Muscle layer of duodenum (tissue), 2 donors: ENCODE measurements at regions not wholly inside any gene's neighbourhood (a gene's known extent, or its start where the extent isn't known, plus 50 kb on each side); places are given as distances from the start of the nearest gene placed in this dataset.
"Not testable (repeated sequence)": the region's sequence is repeated elsewhere in the genome, so short reads cannot be mapped to it uniquely, and the experiment has no call there.

Source experiments
- H3K27ac ChIP-seq: one replicate; pipeline ENCODE4 v1.7.0; 2013; ENCODE audit warnings: mild to moderate bottlenecking, low read length
- H3K27me3 ChIP-seq: one replicate; pipeline ENCODE4 v1.7.0; 2013; ENCODE audit warnings: low read depth, mild to moderate bottlenecking, control low read depth, low read length
- H3K36me3 ChIP-seq, 2 donors: one replicate each; pipeline ENCODE4 v1.7.0; 2013; ENCODE audit warnings: low read length in 2 of 2, control low read depth in 1 of 2, mild to moderate bottlenecking in 1 of 2; ENCODE audit not compliant: insufficient read depth in 2 of 2, control insufficient read depth in 1 of 2
- H3K4me1 ChIP-seq, 2 donors: one replicate each; pipeline ENCODE4 v1.7.0; 2013; ENCODE audit warnings: low read length in 2 of 2, mild to moderate bottlenecking in 2 of 2, control low read depth in 1 of 2, moderate library complexity in 1 of 2; ENCODE audit not compliant: insufficient read depth in 2 of 2, control insufficient read depth in 1 of 2
- H3K4me3 ChIP-seq, 2 donors: one replicate each; pipeline ENCODE4 v1.7.0; 2013; ENCODE audit warnings: low read length in 2 of 2, low read depth in 1 of 2, mild to moderate bottlenecking in 1 of 2
- H3K9me3 ChIP-seq, 2 donors: one replicate each; pipeline ENCODE4 v1.7.0; 2013; ENCODE audit warnings: low read length in 2 of 2, control low read depth in 1 of 2, mild to moderate bottlenecking in 1 of 2; ENCODE audit not compliant: control insufficient read depth in 1 of 2
- donor health status: healthy.

GRCh38 chr10:109809954-109810353, 113.4 kb downstream of the XPNPEP1 start:
- H3K4me1 ChIP-seq, H3K27me3 ChIP-seq, H3K27ac ChIP-seq, H3K36me3 ChIP-seq, H3K4me3 ChIP-seq, H3K9me3 ChIP-seq: not testable (repeated sequence)

DNA sequence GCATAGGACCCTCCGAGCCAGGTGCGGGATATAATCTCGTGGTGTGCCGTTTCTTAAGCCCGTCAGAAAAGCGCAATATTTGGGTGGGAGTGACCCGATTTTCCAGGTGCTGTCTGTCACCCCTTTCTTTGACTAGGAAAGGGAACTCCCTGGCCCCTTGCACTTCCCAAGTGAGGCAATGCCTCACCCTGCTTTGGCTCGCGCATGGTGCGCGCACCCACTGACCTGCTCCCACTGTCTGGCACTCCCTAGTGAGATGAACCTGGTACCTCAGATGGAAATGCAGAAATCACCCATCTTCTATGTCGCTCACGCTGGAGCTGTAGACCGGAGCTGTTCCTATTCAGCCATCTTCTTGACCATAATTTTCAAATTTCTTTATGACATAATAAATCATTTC, 122.1 kb downstream of the XPNPEP1 start:
- H3K4me1 ChIP-seq, H3K27ac ChIP-seq, H3K4me3 ChIP-seq, H3K27me3 ChIP-seq, H3K36me3 ChIP-seq, H3K9me3 ChIP-seq: not testable (repeated sequence)

GRCh38 chr10:109790647-109791046, 132.7 kb downstream of the XPNPEP1 start:
- Histone ChIP-seq H3K36me3 (no peaks in the 10 kb centered on the region), H3K9me3 (no peaks in the 10 kb centered on the region), H3K4me1 (no peaks in the 10 kb centered on the region), H3K27me3 (no peaks in the 10 kb centered on the region), H3K27ac (no peak overlapping the region), H3K4me3 (no peak overlapping the region)

GRCh38 chr10:109784236-109784635, 139.1 kb downstream of the XPNPEP1 start:
- Histone ChIP-seq H3K4me3 (no peak overlapping the region), H3K27me3 (no peaks in the 10 kb centered on the region), H3K9me3 (no peaks in the 10 kb centered on the region), H3K36me3 (no peaks in the 10 kb centered on the region), H3K4me1 (no peaks in the 10 kb centered on the region), H3K27ac (no peak overlapping the region)

- Histone ChIP-seq H3K9me3 (no peaks in the 10 kb centered on the region), H3K4me1 (no peaks in the 10 kb centered on the region), H3K4me3 (no peak overlapping the region), H3K27ac (no peak overlapping the region), H3K36me3 (no peaks in the 10 kb centered on the region), H3K27me3 (no peaks in the 10 kb centered on the region)
These were observed 140.0 kb downstream of the XPNPEP1 start for GRCh38 chr10:109783286-109783685.

DNA sequence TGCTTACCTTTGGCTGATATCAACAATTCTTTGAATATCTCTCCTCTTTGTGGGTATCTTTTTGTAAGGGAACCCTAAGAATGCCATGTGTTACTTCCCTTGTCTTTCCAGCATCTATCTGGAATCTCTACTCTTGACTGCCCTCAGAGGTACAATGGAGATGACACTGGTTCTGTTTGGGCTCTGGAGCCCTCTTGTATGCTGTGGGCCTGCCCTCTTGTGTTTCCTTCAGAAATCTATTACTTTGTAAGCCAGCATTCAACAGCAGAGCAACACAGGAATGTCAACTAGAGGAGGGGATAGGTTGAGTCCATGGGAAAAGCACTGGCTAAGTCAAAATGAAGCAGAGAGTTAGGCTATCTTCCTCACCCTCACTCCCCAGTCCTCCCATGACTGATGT, 142.3 kb downstream of the XPNPEP1 start:
- Histone ChIP-seq H3K4me3 (no peak overlapping the region), H3K9me3 (no peaks in the 10 kb centered on the region), H3K36me3 (no peaks in the 10 kb centered on the region), H3K27me3 (no peaks in the 10 kb centered on the region), H3K4me1 (no peaks in the 10 kb centered on the region), H3K27ac (no peak overlapping the region)

- no peaks in the 10 kb centered on the region for H3K4me1 ChIP-seq
- H3K36me3 ChIP-seq = no peaks in the 10 kb centered on the region
- no peak overlapping the region for H3K27ac ChIP-seq
- H3K4me3 ChIP-seq = no peak overlapping the region
- no peaks in the 10 kb centered on the region for H3K9me3 ChIP-seq
- H3K27me3 ChIP-seq = no peaks in the 10 kb centered on the region
These were observed 144.3 kb downstream of the XPNPEP1 start for GRCh38 chr10:109778993-109779392.

DNA sequence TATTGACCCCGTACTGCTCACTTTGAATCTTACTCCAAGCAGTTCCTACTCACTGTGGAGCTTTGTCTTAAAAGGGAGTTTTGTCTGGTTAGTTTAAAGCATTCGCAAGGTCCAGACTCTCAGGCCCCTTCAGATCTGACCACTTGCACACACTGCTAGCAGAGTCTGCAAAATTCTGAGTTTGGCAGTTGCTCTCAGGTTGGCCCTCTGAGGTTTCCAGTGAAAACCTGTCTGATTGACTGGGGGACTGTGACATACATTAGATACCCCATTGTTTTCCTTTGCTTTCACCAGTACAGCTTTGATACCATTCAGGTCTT, 149.2 kb downstream of the XPNPEP1 start:
- Histone ChIP-seq H3K36me3 (no peaks in the 10 kb centered on the region), H3K4me3 (no peak overlapping the region), H3K4me1 (no peaks in the 10 kb centered on the region), H3K27ac (no peak overlapping the region), H3K9me3 (no peaks in the 10 kb centered on the region), H3K27me3 (no peaks in the 10 kb centered on the region)

DNA sequence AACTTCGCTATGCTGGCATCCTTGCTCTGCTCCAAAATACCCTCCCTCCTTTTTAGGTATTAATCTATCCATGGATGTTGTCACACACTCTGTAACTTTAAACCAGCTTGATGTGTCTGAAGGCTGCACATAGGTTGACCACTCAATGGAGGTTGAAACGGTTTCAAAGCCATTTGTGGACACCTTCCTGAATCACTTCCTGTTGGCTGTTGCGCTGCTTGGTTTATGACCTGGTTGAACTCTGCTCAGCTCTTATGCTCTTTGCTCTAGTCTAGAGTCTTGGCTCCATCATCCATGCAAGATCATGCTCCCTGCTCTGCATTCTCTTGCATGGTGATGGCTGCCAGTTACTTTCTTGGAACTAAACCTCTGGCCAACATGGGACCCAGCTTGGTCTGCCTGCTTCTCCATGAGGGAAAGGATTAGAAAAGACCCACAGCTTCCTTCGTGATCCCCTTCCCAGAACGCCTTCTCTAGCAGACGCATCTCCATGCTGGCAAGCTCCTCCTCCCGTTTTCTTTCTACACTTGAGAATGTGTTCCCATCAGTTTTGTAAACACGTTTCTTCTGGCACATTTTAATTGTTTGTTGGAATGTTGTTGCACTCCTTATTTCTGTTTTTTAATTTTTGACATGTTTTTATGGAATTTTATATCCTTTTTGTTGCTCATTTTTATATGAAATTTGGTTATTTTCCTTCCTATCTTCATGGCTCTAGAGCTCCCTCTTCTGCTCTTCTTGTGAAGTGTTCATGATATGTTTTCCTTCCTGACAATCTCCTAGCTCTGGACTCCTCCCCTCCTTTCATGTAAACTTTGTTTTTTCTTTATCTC, 149.8 kb downstream of the XPNPEP1 start:
- no peaks in the 10 kb centered on the region for H3K27me3 ChIP-seq
- no peak overlapping the region for H3K4me3 ChIP-seq
- no peak overlapping the region for H3K27ac ChIP-seq
- H3K9me3 ChIP-seq = no peaks in the 10 kb centered on the region
- no peaks in the 10 kb centered on the region for H3K36me3 ChIP-seq
- H3K4me1 ChIP-seq = no peaks in the 10 kb centered on the region

GRCh38 chr10:109770663-109771062, 152.6 kb downstream of the XPNPEP1 start:
- Histone ChIP-seq H3K4me1 (no peaks in the 10 kb centered on the region), H3K27me3 (no peaks in the 10 kb centered on the region)

GRCh38 chr10:109769966-109770365, 153.3 kb downstream of the XPNPEP1 start:
- H3K36me3 ChIP-seq = no peaks in the 10 kb centered on the region
- H3K9me3 ChIP-seq = no peaks in the 10 kb centered on the region
- H3K4me1 ChIP-seq = no peaks in the 10 kb centered on the region
- H3K4me3 ChIP-seq = no peak overlapping the region
- H3K27me3 ChIP-seq = no peaks in the 10 kb centered on the region
- no peak overlapping the region for H3K27ac ChIP-seq

More at GRCh38 chr10:109770663-109771062, 152.6 kb downstream of the XPNPEP1 start:
- no peaks in the 10 kb centered on the region for H3K9me3 ChIP-seq
- no peaks in the 10 kb centered on the region for H3K36me3 ChIP-seq
- no peak overlapping the region for H3K27ac ChIP-seq
- H3K4me3 ChIP-seq = no peak overlapping the region

DNA sequence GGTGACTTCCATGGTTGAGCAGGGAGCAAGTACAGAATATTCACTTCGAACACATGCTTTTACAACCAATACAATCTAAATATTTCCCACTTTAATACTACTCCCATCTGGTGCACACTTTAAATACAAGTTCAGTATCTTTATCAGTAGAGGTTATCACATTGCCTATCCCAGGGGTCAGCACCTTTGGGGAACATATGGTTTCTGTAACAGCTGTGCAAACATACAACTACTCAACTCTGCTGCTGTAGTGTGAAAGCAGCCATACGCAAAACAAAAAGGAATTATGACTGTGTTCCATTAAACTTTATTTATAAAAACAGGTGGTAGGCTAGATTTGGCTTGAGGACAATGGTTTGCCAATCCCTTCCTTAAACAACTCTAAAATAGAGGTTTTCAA, 157.5 kb downstream of the XPNPEP1 start:
- H3K36me3 ChIP-seq = no peaks in the 10 kb centered on the region
- H3K4me1 ChIP-seq = no peaks in the 10 kb centered on the region
- H3K4me3 ChIP-seq = no peak overlapping the region
- no peaks in the 10 kb centered on the region for H3K27me3 ChIP-seq
- H3K9me3 ChIP-seq = no peaks in the 10 kb centered on the region
- no peak overlapping the region for H3K27ac ChIP-seq
